Ammon's horn (tissue), 1 donor: ENCODE measurements at regions not wholly inside any gene's neighbourhood (a gene's known extent, or its start where the extent isn't known, plus 50 kb on each side); places are given as distances from the start of the nearest gene placed in this dataset.
"Not testable (repeated sequence)": the region's sequence is repeated elsewhere in the genome, so short reads cannot be mapped to it uniquely, and the experiment has no call there.

Experiments
- DNase-seq: peaks from one replicate; pipeline ENCODE4 v3.0.0-alpha.2; 2016; ENCODE audit warnings: low spot score

- peak; percentile 40 for DNase-seq
Measured at GRCh38 chr3:21894459-21895340, 143.7 kb upstream of the ZNF385D start.

GRCh38 chr3:21898316-21898715, 147.3 kb upstream of the ZNF385D start:
- DNase-seq = no peak

- no peak for DNase-seq
Measured at GRCh38 chr3:21901484-21901883, 150.5 kb upstream of the ZNF385D start.

GRCh38 chr3:21902956-21903355, 151.9 kb upstream of the ZNF385D start:
- DNase-seq = no peak

DNA sequence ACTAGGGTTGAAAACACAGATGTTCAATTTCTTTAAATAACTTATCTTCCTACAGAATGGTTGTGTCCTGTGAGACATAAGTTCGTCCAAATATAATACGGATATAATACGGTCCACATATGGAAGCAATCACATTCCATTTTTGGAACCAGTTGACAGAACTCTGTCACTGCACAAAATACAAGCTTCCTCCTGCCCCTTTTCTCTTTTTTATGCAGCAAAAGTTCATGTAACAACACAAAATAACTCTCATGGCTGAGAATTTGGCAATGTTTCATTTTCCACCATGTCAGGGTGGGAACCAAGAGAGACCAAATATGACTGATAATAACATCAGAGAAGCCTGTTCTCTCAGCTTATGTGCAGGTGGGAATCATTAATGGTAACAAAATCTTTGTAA, 158.1 kb upstream of the ZNF385D start:
- no peak for DNase-seq

GRCh38 chr3:21912711-21913110, 161.7 kb upstream of the ZNF385D start:
- no peak for DNase-seq

- DNase-seq = peak; percentile 56
Measured at GRCh38 chr3:21913791-21914190, 162.8 kb upstream of the ZNF385D start.

- no peak for DNase-seq
Measured at GRCh38 chr3:21914451-21914850, 163.4 kb upstream of the ZNF385D start.

DNA sequence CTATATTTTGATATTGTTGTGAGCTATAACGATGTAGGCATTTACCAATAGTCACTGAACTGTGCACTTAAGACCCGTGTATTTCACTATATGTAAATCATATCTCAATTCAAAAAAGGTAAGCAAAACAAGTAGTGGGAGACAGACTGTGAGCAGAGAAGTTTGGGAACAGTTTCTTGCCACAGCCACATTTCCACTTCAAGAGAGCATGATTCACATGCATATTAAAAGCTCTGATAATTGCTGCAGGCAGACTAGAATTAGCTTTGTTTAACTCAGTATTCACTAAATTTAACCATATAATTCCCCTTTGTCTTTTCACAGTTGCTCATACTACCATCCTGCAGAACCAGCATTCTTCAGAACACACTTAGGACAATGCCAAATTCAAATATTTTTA, 168.4 kb upstream of the ZNF385D start:
- DNase-seq = no peak

DNA sequence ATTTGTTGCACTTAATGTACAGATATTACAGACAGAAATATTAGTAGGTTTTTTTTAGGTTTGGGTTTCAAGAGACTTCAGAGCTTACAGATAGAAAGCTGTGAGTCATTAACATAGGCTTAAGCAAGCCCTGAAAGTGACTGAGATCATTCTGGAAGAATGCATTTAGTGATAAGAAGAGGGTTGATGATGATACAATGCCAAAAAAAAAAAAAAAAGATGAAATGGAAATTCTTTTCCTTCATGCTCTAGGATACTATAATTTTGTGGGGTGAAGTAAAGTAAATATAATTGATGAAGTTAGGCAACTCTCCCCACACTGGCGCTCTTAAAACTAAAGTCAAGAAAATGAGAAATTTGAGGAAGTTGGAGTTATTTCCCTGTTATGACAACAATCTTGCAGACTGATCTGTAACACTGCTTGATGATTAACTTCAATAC, 169.4 kb upstream of the ZNF385D start:
- DNase-seq = no peak

DNA sequence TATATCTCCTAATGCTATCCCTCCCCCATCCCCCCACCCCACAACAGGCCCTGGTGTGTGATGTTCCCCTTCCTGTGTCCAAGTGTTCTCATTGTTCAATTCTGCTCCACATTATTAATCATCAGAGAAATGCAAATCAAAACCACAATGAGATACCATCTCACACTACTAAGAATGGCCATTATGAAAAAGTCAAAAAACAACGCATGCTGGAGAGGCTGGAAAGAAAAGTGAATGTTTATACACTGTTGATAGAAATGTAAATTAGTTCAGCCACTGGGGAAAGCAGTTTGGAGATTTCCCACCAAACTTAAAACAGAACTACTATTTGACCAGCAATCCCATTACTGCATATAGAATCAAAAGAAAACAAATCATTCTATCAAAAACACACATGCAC, 172.1 kb upstream of the ZNF385D start:
- DNase-seq = not testable (repeated sequence)

DNA sequence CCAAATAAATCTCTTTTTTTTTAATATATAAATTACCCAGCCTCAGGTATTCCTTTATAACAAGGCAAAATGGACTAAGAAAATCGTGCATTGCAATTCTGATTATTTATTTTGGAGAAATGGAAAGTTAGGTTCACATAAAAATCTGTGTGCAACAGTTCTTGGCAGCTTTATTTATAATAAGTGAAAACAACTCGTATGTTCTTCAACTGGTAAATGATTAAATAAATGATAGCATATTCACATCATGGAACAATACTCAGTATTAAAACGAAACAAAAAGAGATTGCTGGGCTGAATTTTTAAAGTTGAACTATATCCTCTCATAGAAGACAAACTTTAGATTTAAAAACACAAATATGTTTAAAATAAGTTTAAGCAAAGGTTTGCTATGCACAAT, 176.3 kb upstream of the ZNF385D start:
- DNase-seq = no peak

- DNase-seq = no peak
Measured at GRCh38 chr3:21934591-21934990, 183.6 kb upstream of the ZNF385D start.

- no peak for DNase-seq
Measured at GRCh38 chr3:21936207-21936606, 185.2 kb upstream of the ZNF385D start.

GRCh38 chr3:21938267-21938681, 187.3 kb upstream of the ZNF385D start:
- DNase-seq = no peak

GRCh38 chr3:21942328-21942727, 191.3 kb upstream of the ZNF385D start:
- no peak for DNase-seq

GRCh38 chr3:21944251-21944650, 193.2 kb upstream of the ZNF385D start:
- no peak for DNase-seq

DNA sequence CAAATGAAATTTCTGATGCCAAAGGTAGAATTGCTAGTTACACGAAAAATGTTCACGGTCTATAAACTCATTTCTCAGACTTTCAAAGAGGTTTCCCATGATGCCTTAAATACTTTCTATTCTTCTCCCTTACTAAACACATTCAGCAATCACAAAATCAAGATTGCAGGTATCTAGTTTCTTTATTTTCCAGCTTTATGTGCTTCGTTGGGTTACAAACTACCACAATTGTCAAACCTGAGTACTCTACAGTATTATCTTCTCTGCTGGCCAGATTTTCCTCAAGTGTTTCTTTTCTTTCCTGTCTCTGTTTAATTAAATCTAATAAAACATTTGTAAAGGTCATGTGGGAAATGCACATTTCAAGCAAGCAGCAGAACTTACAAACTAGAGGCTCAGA, 201.8 kb upstream of the ZNF385D start:
- DNase-seq = no peak

DNA sequence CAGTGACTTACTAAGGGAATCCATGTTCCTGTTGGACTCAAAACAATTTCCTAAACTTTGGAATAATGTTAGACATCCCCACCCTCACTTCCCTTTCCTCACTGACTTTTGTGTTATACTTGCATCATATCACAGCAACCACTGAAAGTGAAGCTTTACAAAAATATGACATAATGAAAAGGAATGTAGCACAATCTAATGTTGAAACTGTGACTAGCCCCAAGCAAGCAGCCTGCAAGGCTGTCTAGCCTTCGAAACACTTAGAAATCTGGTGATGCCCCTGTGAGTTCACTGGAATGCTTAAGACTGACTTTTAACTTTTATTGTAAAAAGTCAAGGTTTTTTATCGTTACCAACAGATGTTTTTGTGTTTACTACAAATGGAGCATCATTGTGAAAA, 203.7 kb upstream of the ZNF385D start:
- DNase-seq = no peak

GRCh38 chr3:21955406-21955805, 204.4 kb upstream of the ZNF385D start:
- DNase-seq = no peak

DNA sequence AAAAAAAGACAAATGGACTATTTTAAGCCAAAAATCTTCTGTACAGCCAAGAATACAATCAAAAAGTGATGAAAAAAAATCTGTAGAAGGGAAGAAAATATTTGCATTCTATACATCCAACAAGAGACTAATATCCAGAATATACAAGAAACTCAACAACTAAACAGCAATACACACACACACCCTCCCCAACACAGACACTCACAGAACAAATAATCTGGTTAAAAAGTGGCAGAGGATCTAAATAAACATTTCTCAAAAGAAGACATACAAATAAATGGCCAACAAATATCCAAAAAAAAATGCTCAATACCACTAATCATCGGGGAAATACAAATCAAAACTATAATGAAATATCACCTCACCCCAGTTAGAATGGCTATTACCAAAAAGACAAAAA, 209.0 kb upstream of the ZNF385D start:
- DNase-seq = no peak

GRCh38 chr3:21962456-21962855, 211.4 kb upstream of the ZNF385D start:
- no peak for DNase-seq

DNA sequence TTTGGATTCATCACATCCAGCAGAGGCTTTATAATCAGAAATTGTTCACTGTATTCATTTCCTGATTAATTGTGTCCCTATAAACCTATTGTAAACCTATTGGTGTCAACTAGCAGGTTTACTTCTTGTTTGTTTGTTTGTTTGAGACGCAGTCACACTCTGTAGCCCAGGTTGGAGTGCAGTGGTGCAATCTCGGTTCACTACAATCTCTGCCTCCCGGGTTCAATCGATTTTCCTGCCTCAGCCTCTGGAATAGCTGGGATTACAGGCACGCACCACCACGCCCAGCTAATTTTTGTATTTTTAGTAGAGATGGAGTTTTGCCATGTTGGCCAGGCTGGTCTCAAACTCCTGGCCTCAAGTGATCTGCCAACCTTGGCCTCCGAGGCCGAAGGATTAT, 215.4 kb upstream of the ZNF385D start:
- not testable (repeated sequence) for DNase-seq

GRCh38 chr3:21979706-21980105, 228.7 kb upstream of the ZNF385D start:
- DNase-seq = no peak
